ENCODE measurements at regions not wholly inside any gene's neighbourhood (a gene's known extent, or its start where the extent isn't known, plus 50 kb on each side); places are given as distances from the start of the nearest gene placed in this dataset.
"Not testable (repeated sequence)": the region's sequence is repeated elsewhere in the genome, so short reads cannot be mapped to it uniquely, and the experiment has no call there.

DNA sequence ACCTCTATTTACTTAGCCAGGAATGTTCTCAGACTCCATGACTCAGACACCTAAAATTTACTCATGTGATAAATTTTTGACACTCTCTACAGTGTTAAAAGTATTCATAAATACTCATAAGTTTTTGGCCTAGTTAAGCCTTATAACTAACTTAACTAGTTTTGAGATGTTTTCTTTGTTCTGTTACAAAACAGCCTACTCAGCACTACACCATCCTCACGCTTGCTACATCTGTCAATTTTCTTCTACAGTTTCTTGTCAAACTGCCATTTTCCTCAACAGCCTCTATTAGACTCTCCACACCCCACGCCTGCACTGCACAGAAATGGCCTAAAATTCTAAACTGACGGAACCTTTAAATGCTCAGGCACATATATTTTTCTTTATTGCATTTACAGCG, 195.5 kb downstream of the ANXA1 start:
- DNase-seq: no peak

DNA sequence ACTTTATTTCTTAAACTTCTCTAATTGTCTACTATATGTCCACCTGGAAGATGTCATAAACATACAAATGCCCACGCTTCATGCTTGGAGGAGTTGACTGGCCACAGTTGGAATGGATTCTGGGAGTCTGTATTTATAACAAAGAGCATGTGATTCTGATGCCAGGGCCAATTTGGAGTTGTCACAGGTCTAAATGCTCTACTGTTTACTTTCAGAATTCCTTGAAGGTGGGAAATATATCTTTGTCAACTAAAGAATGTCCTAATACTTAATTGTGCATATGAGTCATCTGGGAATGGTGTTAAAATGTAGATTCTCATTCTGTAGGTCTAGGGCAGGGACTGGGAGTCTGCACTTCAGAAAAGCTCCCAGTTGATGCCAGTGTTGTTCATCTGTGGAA, 196.1 kb downstream of the ANXA1 start:
- DNase-seq: no peak

DNA sequence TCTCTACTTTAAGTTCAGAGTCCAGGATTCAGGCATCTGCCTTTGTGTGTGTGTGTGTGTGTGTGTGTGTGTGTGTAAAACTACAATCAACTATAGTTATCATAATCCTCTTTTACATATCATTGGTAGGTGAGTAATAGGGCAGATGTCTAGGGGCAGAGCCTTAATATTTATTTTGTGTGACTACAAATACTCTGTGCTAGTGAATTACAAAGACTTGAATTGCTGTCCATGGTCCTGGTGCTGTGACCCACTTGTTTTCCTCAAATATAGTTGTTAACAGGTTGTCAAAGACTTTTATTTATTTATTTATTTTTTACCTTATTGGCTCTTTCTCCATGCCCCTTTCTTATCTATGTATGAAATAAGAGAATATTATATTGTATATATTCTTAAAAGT, 196.8 kb downstream of the ANXA1 start:
- no peak for DNase-seq

DNA sequence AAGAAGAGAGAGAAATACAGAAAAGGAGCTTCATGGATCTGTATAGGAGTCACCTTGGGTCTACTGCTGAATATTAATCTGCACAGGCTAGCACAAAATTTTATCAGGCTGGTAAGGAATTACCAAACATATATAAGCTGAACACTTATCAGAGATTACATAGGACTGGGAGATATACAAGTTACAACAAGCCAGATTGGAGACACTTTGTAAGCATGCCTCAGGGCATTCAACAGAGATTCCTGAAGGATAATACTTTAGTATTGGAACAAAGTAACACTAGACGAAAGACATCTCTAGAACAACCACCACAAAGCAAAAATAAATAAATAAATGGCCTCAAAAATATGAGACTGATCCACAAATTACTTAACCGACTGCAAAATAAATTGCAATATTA, 197.8 kb downstream of the ANXA1 start:
- DNase-seq: no peak

DNA sequence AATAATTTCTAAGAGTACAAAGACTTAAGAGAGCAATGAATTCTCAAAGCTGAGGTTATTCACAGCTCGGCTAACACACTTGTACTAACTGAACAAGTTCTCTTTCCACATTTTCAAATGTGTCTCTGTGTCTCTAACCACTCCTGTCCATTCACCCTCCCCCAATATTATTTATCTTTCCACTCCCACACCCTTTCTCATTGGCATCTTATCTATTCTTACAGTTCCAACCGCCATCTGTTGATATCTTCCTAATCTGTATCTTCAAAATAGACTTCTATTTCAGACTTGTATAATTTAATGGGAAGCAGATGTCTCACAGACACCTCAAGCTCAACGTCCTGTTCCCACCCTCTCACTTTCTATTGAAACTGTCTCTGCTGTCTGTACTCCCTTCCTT, 205.9 kb downstream of the ANXA1 start:
- DNase-seq: no peak

DNA sequence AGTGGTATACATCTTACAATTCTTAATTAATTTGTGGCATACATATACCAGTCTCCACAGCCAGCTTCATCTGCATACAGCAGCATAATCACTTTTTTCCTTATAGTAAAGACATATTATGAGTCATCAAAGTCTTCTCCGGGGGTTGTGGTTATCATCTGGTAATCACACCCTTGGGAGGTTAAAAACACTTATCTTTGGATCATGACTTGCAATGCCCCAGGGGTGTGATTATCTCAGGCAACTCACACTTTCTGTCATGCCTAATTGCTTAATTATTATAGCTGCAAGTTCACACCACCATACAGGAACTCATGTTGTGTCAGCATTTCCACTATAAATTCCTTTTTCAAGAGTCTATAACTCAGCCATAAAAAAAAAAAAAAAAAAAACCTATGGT, 218.4 kb downstream of the ANXA1 start:
- DNase-seq: no peak

DNA sequence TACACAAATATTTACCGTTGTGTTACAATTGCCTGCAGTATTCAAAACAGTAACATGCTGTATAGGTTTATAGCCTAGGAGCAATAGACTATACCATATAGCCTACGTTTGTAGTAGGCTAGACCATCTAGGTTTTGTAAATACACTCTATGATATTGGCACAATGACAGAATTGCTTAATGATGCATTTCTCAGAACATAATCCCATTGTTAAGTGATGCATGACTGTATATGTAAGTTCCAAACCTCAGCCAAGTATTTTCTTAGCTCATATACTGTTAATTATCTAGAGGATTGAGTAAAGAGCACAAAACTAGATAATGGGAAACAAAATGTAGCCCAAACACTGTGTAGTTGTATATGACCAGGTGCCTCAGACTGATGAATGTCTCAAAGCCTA, 220.1 kb downstream of the ANXA1 start:
- no peak for DNase-seq

DNA sequence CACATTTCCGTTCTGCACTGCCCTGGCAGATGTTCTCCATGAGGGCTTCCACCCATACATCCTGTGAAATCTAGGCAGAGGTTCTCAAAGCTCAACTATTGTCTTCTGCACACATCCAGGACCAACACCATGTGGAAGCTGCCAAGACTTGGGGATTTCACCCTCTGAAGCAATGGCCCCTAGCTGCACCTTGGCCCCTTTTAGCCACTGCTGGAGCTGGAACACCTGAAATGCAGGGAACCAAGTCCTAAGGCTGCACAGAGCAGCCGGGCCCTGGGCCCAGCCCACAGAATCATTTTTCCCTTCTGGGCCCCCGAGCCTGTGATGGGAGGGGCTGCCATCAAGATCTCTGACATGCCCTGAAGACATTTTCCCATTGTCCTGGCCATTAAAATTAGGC, 228.7 kb downstream of the ANXA1 start:
- DNase-seq: no peak

DNA sequence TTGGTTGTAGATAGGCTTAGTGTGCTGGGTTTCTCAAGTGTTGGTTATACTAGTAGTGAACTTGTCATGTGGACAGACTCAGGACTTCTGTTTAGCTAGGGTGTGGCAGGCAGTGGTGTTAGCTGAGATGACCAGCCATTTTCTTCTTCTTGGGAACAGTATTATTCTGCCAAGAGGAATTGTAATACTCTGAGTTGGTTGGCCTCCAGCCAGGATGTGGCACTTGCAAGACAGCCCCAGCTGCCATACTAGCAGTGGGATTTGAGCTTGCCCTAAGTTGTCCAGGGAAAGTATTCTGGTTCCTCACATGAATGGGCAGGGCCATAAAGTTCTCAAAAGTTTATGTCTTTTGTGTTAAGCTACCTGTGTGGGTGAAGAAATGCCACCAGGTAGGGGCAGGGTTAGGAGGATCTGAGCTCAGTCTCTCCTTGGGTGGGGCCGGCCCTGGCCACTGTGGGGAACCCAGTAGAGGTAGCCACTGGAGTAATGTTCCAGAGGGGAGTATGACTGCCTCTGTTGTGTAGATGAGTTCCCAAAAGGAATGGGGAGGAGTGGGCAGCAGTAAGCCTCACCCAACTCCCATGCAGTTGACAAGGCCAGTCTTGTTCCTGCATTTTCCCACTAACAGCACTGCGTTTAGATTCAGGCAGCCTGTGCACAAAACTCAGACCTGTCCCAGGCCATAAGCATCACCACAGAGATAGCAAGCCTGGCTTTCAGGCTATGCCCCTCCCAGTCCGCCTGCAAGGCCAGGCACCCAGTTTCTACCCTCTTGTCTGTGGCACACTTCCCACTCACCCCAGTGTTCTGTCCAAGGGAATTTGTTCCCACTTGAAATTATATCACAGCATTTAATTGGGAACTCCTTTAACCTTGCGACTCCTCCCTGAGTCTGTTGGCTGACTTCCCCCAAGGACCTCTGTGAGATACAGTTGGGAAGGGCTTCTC, 250.7 kb downstream of the ANXA1 start:
- no peak for DNase-seq

DNA sequence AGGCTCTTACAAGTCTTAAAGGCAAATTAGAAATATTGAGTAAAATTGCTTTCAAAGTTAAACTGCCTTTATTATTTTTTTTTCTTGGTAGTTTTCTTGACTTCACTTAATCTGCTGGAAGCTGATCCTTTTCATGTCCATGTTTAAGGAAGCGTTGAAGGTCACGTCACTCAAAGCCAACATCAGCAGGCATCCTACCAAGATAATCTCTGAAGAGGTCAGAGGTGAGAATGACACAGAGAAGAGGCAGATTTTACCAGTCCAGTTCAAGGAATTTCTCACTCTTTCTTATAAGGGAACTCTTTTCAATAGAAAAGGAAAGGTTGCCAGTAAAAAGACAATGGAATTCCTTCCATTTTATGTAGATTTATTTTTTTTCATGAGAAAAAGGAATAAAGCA, 259.8 kb downstream of the ANXA1 start:
- DNase-seq: no peak

DNA sequence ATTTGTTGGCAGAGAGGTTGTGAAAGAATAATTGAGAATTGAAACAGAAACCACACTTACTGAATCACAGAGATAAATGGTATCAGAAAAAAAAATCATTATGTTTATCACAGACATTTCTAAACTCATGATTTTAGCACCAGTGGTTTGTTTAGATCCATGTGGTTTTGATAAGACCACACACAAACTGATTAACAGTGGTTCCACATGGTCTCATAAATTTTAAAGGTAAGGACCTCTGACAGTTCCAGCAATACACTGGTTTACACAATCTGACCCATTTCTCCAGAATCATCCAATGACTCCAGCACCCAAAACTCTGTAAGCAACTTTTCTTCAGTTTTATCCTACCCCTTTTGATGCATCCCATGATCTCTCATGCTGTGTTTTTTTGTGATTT, 261.2 kb downstream of the ANXA1 start:
- DNase-seq: no peak

DNA sequence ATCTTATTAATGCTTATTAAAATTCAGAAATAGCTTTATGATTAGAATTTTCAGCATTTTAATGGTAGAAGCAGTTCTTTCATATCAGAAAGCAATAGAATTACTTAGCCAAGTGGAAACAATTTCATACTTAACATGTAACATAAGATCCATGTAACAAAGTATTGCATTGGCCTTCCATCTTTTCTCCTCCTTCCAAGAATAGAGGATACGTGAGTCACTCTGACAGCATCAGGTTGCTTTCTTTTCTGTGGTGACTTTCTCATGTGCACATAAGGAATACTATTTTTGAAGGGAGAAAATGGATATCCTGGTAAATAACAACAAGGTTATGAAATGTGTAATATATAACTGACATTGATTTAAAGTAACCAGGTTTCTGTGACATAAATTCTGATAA, 272.2 kb downstream of the ANXA1 start:
- DNase-seq: no peak

DNA sequence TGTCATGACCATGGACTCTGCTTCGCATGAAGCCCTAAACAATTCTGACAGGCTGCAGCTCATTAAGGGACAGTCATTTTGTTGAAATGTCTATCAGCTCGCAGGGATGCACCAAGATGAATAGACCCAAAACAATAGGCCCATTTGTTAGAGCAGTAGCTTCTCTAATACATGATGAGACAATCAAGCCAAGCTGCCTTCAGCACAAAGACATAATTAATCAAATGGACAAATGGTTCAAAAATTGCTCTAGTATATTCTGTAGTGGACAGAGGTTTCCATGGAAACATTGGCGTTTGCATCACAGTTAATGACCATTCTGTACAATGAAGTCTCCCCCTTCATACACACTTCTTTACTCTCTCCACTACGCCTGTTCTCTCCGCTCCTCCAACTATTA, 274.6 kb downstream of the ANXA1 start:
- no peak for DNase-seq

DNA sequence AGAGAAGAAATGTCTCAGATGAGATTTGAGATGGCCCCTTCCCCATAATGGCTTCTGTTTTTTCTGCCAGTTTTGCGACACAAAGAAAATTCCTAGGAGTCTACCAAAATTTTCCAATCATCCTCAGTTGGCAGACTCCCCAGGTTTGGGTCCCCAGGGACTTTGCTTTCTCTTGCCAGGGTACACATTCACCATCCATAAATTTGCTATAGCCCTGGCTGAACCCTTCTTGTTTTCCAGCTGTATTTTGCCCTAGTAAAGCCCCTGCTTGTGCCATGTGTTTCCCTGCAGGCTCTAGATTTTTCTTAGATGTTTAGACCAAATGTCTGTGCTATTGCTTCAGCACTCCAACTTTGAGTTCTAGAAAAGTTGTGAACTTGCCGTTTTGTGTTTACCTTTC, 283.2 kb downstream of the ANXA1 start:
- DNase-seq: no peak

DNA sequence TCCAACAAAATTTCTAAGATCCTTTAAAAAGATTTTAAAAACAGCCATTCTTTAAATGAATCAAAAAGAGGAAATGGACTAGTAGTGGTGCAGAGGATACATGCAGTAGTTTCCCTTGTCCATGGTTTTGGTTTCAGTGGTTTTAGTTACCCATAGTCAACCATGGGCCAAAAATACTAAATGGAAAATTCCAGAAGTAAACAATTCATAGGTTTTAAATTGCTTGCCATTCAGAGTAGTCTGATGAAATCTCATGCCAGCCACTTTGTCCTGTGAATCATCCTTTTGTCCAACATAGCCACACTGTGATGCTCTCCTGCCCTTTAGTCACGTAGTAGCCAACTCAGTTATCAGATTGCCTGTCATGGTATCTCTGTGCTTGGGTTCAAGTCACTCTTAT, 286.1 kb downstream of the ANXA1 start:
- DNase-seq: no peak

DNA sequence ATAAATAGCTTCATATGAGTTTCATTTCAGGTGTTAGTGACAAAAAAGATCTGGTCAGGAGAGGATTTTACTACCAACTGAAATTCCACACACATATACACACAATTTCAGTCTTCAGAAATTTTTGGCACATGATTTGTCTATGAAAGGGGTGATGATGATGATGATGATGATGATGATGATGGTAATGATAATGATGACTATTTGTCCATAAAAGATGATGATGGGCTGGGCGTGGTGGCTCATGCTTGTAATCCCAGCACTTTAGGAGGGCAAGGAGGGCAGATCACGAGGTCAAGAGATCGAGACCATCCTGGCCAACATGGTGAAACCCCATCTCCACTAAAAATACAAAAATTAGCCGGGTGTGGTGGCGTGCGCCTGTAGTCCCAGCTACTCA, 288.2 kb downstream of the ANXA1 start:
- not testable (repeated sequence) for DNase-seq

DNA sequence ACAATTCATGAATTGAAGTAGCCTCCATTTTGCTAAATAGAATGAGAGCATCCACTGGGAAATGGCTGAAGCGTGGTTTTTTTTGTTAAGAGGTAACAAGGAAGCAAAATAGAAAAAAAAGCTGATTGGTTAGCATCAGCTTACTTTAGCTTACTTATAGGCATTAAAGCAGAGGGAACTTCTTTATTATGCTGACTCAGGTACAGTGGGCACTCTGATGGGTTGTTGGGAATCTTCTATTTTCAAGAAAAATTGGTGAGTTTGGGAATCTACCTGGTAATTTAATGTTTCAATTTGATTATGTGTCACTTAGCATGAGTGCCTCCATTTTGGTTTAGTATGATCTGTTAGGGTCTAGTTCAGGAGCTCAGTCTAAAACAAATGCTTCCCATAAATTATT, 289.6 kb downstream of the ANXA1 start:
- DNase-seq: no peak

DNA sequence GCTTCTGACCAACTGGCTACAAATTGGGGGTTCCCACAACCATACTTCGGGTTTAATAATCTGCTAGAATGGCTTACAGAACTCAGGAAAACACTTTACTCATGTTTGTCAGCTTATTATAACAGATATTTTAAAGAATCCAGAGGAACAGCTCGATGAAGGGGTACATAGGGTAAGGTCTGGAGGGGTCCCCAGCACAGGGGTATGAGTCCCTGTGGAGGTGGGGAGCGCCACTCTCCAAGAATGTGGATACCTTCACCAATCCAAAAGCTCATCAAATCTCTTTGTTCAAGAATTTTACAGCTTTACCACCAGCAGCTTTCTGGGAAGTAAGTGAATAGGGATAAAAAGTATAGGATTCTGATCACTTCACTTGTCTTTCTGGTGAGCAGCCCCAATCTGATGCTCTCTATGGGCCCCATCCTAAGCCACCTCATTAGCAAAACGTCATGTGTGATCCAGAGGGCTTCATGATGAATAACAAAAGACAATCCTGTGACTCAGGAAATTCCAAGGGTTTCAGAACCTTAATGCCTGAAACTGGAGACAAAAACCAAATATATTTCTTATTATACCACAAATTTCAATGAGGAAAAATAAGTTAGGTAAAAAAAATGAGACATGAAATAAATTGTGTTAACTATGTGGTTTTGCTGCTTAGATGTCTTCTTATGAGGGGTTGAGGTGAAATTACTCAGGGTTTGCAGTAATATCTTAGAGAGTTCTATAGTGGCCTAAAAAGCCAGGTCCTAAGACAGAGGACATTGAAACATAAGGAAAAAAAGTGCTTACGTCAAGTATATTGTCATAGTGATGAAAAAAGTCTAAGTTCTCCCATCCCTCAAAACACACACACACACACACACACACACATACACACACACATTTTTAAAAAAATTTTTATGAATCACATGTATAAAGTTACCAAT, 290.5 kb downstream of the ANXA1 start:
- no peak for DNase-seq

DNA sequence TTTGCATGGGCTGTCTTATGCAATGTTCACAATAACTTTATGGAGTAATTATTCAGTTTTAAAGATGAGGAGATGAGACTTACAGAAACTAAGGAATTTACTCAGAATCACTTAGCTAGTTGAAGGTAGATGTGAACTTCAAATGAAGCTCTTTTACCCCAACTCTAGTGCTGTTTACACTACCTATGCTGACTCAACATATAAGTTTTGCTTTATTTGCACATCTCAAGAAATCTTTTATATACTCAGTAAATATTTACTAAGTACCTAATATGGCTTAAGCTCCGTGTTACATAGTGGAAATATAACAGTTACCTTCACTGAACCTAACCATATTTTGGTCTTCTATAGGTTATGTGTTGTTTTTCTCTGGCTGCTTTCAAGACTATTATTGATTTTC, 293.2 kb downstream of the ANXA1 start:
- no peak for DNase-seq

DNA sequence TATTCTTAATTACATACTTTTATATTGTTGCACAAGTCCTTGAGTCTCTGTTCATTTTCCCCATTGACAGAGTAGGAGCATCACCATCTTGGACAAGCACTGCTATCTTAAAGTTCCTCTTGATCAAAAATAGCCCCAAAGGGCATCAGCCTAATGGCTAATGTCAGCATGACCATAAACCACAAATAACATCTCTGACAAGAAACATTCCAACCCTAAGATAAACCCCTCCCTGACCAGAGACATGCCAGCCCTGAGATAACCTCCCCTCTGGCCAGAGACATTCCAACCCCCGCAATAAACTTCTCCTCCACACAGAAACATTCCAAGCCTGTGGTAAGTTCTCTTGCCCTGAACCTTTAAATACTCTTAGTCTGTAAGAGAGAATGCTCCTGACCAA, 293.7 kb downstream of the ANXA1 start:
- DNase-seq: not testable (repeated sequence)

DNA sequence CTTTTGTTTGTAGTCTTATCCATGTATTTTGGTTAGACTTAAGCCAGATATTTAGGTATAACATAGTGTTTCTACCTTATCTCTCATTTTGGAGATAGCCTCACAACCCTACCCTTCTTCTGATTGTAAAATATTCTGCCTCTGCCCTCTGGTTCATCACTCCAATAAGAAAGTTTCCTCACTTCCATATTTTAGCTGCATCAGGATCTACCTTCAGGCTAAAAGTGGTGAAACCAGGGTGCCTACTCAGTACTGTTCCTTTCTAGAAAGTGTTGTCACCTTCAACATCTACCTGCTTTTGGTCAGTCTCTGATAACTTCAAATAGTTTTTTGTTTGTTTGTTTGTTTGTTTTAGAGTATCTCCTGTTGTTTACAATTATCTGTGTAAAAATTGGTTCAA, 294.6 kb downstream of the ANXA1 start:
- DNase-seq: no peak

DNA sequence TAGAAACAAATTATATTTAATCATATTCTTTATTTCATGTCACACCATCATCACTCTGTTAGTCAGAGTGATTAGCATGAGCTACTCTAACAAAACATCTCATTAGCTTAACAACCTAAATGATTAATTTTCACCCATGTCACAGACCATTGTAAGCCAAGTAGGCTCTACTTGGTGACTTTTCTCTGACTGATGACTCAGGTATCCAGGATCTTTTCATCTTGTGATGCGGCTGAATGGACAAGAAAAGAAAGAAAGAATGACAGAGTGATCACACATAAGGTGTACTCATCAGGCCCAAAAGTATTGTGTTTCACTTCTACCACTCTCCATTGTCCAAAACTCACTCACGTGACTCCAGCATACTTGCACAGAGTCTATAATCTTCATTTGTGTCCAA, 299.3 kb downstream of the ANXA1 start:
- no peak for DNase-seq

DNA sequence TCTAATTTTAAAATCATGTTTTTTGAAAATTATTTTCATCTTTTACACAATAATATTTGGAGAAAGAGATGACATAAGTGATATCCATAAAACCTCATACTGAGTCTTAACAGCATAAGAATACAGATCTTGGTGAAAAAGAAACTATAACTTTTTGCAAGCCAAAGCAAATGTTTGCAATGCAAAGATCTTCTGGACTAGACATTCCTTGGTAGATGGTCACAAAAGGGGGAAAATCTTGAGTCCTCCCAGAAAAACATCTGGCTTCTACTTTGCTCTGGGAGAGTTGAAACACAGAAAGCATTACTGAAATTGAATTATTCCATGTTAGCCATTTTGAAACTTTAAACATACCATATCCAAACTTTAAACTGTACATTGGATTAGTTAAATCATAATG, 308.2 kb downstream of the ANXA1 start:
- DNase-seq: no peak

DNA sequence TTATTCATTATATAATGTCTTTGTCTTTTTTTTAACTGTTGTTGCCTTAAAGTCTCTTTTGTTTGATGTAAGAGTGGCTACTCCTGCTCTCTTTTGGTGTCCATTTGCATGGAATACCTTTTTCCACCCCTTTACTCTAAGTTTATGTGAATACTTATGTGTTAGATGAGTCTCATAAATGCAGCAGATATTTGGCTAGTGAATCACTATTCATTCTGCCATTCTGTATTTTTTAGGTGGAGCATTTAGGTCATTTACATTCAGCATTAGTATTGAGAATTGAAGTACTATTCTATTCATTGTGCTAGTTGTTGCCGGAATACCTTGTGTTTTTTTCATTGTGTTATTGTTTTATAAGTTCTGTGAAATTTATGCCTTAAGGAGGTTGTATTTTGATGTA, 317.1 kb downstream of the ANXA1 start:
- no peak for DNase-seq
